GM23338 (cell line): ENCODE measurements at regions not wholly inside any gene's neighbourhood (a gene's known extent, or its start where the extent isn't known, plus 50 kb on each side); places are given as distances from the start of the nearest gene placed in this dataset.

Experiments used
- ATAC-seq: fragments of 200-7000 bp; cut with Tn5 transposase; 3 replicates; pipeline ENCODE4 v1.9.1; 2020
- DNase-seq: peaks from one replicate; pipeline ENCODE4 v3.0.0-alpha.2; 2015; ENCODE audit warnings: low spot score
- H2AFZ ChIP-seq: fragments of 200-600 bp; sonication (generic); 2 replicates; pipeline ENCODE4 v1.8.0; 2016; ENCODE audit warnings: antibody characterized with exemption, mild to moderate bottlenecking, moderate library complexity
- H3F3A ChIP-seq: fragments of 200-600 bp; sonication (generic); replicated peaks from 2 replicates; pipeline ENCODE4 v1.8.0; 2017; ENCODE audit warnings: antibody characterized with exemption, mixed run types, low read depth
- H3K27ac ChIP-seq: fragments of 200-600 bp; sonication (generic); 2 replicates; pipeline ENCODE4 v1.6.1; 2016; ENCODE audit warnings: low read depth
- H3K27me3 ChIP-seq: fragments of 200-600 bp; sonication (generic); 2 replicates; pipeline ENCODE4 v1.8.0; 2016; ENCODE audit warnings: mild to moderate bottlenecking, mixed run types, moderate library complexity; ENCODE audit not compliant: insufficient read depth
- H3K36me3 ChIP-seq: fragments of 200-600 bp; sonication (generic); 2 replicates; pipeline ENCODE4 v1.8.0; 2016; ENCODE audit warnings: mild to moderate bottlenecking; ENCODE audit not compliant: insufficient read depth
- H3K4me1 ChIP-seq: fragments of 200-600 bp; sonication (generic); 2 replicates; pipeline ENCODE4 v1.8.0; 2016; ENCODE audit warnings: mild to moderate bottlenecking, moderate library complexity; ENCODE audit not compliant: insufficient read depth
- H3K4me2 ChIP-seq: fragments of 200-600 bp; sonication (generic); 2 replicates; pipeline ENCODE4 v1.7.1; 2017; ENCODE audit warnings: mixed run types
- H3K4me3 ChIP-seq: fragments of 200-600 bp; sonication (generic); 2 replicates; pipeline ENCODE4 v1.6.1; 2016; ENCODE audit warnings: mixed run types
- H3K79me2 ChIP-seq: fragments of 200-600 bp; sonication (generic); replicated peaks from 2 replicates; pipeline ENCODE4 v1.8.0; 2017; ENCODE audit warnings: mild to moderate bottlenecking; ENCODE audit not compliant: insufficient read depth
- H3K9me2 ChIP-seq: fragments of 200-600 bp; sonication (generic); 2 replicates; pipeline ENCODE4 v1.8.0; 2017; ENCODE audit not compliant: insufficient read depth
- H4K20me1 ChIP-seq: fragments of 200-600 bp; sonication (generic); replicated peaks from 2 replicates; pipeline ENCODE4 v1.8.0; 2017; ENCODE audit warnings: mild to moderate bottlenecking; ENCODE audit not compliant: insufficient read depth
- H3K27ac Mint-ChIP-seq: 2 replicates; pipeline ENCODE4 v1.8.0; 2020; ENCODE audit warnings: inconsistent platforms, mild to moderate bottlenecking, moderate library complexity, mixed read lengths
- H3K27me3 Mint-ChIP-seq: 3 replicates; pipeline ENCODE4 v1.8.0; 2022; ENCODE audit warnings: low read depth, mild to moderate bottlenecking, moderate library complexity, mixed read lengths, inconsistent platforms; ENCODE audit not compliant: insufficient read depth, poor library complexity
- H3K36me3 Mint-ChIP-seq: 3 replicates; pipeline ENCODE4 v1.8.0; 2021; ENCODE audit warnings: low read depth, mild to moderate bottlenecking, inconsistent platforms, moderate library complexity, mixed read lengths
- H3K4me1 Mint-ChIP-seq: 3 replicates; pipeline ENCODE4 v1.8.0; 2020; ENCODE audit warnings: mild to moderate bottlenecking, inconsistent platforms, mixed read lengths
- H3K4me3 Mint-ChIP-seq: 3 replicates; pipeline ENCODE4 v1.8.0; 2021; ENCODE audit warnings: moderate library complexity, mild to moderate bottlenecking, inconsistent platforms, mixed read lengths
- H3K9me3 Mint-ChIP-seq: 3 replicates; pipeline ENCODE4 v1.8.0; 2020; ENCODE audit warnings: moderate library complexity, mild to moderate bottlenecking, inconsistent platforms, mixed read lengths
- CREB1 ChIP-seq: fragments of 250-450 bp; sonication (Bioruptor Pico); IDR thresholded peaks from 2 replicates; pipeline ENCODE4 v1.5.0; 2020; ENCODE audit warnings: low read depth, mild to moderate bottlenecking, moderate library complexity
- ETS1 ChIP-seq: IDR thresholded peaks from 2 replicates; pipeline ENCODE4 v1.6.1; 2016; ENCODE audit warnings: antibody characterized with exemption
- EZH2 ChIP-seq: fragments of 200-600 bp; sonication (generic); IDR thresholded peaks from one replicate; pipeline ENCODE4 v1.8.0; 2017; ENCODE audit warnings: antibody characterized with exemption, mild to moderate bottlenecking, low read depth; ENCODE audit not compliant: unreplicated experiment
- EZH2phosphoT487 ChIP-seq: fragments of 200-600 bp; sonication (generic); IDR thresholded peaks from one replicate; pipeline ENCODE4 v1.8.1; 2018; ENCODE audit warnings: antibody characterized with exemption; ENCODE audit not compliant: unreplicated experiment
- JUNB ChIP-seq: IDR thresholded peaks from one replicate; pipeline ENCODE4 v1.6.1; 2016; ENCODE audit warnings: antibody characterized with exemption; ENCODE audit not compliant: unreplicated experiment
- NANOG ChIP-seq: IDR thresholded peaks from 2 replicates; pipeline ENCODE4 v1.6.1; 2016; ENCODE audit warnings: antibody characterized with exemption, borderline replicate concordance
- POLR2AphosphoS5 ChIP-seq: IDR thresholded peaks from 2 replicates; pipeline ENCODE4 v1.6.1; 2016; ENCODE audit warnings: antibody characterized with exemption, low read depth
- STAT1 ChIP-seq: IDR thresholded peaks from one replicate; pipeline ENCODE4 v1.6.1; 2016; ENCODE audit warnings: antibody characterized with exemption; ENCODE audit not compliant: unreplicated experiment
- ZNF114 ChIP-seq: fragments of 250-450 bp; sonication (Bioruptor Pico); IDR thresholded peaks from 2 replicates; pipeline ENCODE4 v1.5.0; 2020; ENCODE audit warnings: mild to moderate bottlenecking, moderate library complexity
- ZNF331 ChIP-seq: fragments of 250-450 bp; sonication (Bioruptor Pico); IDR thresholded peaks from 2 replicates; pipeline ENCODE4 v1.5.0; 2020; ENCODE audit warnings: low read depth, mild to moderate bottlenecking, moderate library complexity
- ZNF462 ChIP-seq: fragments of 250-450 bp; sonication (Bioruptor Pico); IDR thresholded peaks from 2 replicates; pipeline ENCODE4 v1.5.0; 2020; ENCODE audit warnings: mild to moderate bottlenecking, moderate library complexity
- TF ChIP-seq, protein P1 (sequence below): IDR thresholded peaks from one replicate; pipeline ENCODE4 v1.6.1; 2018; ENCODE audit warnings: antibody characterized with exemption; ENCODE audit not compliant: unreplicated experiment
- TF ChIP-seq, protein P2 (sequence below), 2 experiments: fragments of 200-600 bp in 1 of 2; sonication (generic) in 1 of 2; conservative IDR thresholded peaks; 2 replicates each; pipeline versions ENCODE4 v1.5.1 to v1.6.1; 2016 to 2017; ENCODE audit warnings: antibody characterized with exemption in 2 of 2, low read depth in 2 of 2, mild to moderate bottlenecking in 2 of 2, moderate library complexity in 1 of 2

GRCh38 chr18:54440292-54440691, 82.6 kb downstream of the C18orf54 start:
- Histone ChIP-seq H3F3A (no peaks in the 10 kb centered on the region), H3K27me3 (no peaks in the 10 kb centered on the region), H3K4me2 (no peak overlapping the region), H3K9me2 (0 out of 2 replicates have a peak, but pooled peaks cover 10% of the 10 kb centered on the region), H3K79me2 (no peaks in the 10 kb centered on the region), H2AFZ (0 out of 2 replicates have a peak overlapping the region, but pooled peaks have one; percentile 40), H4K20me1 (no peaks in the 10 kb centered on the region), H3K36me3 (no peaks in the 10 kb centered on the region), H3K27ac (no peak overlapping the region), H3K4me3 (no peak overlapping the region), H3K4me1 (peaks cover 3% of the 10 kb centered on the region; the same call in 1 of the 2 replicates)
- Mint-ChIP-seq H3K9me3 (no peaks in the 10 kb centered on the region), H3K4me1 (peaks cover 9% of the 10 kb centered on the region; the same call in 2 of the 3 replicates), H3K27ac (no peak overlapping the region), H3K27me3 (peaks cover 8% of the 10 kb centered on the region), H3K4me3 (no peak overlapping the region), H3K36me3 (no peaks in the 10 kb centered on the region)
- DNase-seq = no peak
- TF ChIP-seq ZNF331 (CRISPR knock-in tag) (no peak), CREB1 (no peak), ETS1 (no peak), NANOG (no peak), EZH2phosphoT487 (no peak), ZNF462 (CRISPR knock-in tag) (no peak), JUNB (no peak), POLR2AphosphoS5 (no peak), STAT1 (no peak), ZNF114 (CRISPR knock-in tag) (no peak), EZH2 (no peak)
- TF ChIP-seq, protein P1, sequence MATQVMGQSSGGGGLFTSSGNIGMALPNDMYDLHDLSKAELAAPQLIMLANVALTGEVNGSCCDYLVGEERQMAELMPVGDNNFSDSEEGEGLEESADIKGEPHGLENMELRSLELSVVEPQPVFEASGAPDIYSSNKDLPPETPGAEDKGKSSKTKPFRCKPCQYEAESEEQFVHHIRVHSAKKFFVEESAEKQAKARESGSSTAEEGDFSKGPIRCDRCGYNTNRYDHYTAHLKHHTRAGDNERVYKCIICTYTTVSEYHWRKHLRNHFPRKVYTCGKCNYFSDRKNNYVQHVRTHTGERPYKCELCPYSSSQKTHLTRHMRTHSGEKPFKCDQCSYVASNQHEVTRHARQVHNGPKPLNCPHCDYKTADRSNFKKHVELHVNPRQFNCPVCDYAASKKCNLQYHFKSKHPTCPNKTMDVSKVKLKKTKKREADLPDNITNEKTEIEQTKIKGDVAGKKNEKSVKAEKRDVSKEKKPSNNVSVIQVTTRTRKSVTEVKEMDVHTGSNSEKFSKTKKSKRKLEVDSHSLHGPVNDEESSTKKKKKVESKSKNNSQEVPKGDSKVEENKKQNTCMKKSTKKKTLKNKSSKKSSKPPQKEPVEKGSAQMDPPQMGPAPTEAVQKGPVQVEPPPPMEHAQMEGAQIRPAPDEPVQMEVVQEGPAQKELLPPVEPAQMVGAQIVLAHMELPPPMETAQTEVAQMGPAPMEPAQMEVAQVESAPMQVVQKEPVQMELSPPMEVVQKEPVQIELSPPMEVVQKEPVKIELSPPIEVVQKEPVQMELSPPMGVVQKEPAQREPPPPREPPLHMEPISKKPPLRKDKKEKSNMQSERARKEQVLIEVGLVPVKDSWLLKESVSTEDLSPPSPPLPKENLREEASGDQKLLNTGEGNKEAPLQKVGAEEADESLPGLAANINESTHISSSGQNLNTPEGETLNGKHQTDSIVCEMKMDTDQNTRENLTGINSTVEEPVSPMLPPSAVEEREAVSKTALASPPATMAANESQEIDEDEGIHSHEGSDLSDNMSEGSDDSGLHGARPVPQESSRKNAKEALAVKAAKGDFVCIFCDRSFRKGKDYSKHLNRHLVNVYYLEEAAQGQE = no peak
- TF ChIP-seq, protein P2, sequence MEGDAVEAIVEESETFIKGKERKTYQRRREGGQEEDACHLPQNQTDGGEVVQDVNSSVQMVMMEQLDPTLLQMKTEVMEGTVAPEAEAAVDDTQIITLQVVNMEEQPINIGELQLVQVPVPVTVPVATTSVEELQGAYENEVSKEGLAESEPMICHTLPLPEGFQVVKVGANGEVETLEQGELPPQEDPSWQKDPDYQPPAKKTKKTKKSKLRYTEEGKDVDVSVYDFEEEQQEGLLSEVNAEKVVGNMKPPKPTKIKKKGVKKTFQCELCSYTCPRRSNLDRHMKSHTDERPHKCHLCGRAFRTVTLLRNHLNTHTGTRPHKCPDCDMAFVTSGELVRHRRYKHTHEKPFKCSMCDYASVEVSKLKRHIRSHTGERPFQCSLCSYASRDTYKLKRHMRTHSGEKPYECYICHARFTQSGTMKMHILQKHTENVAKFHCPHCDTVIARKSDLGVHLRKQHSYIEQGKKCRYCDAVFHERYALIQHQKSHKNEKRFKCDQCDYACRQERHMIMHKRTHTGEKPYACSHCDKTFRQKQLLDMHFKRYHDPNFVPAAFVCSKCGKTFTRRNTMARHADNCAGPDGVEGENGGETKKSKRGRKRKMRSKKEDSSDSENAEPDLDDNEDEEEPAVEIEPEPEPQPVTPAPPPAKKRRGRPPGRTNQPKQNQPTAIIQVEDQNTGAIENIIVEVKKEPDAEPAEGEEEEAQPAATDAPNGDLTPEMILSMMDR (conservative IDR thresholded peaks at IDR 0.05; ENCODE audit: low read depth in 2 of 2) = no peak
- no peak for ATAC-seq
